T-helper 2 cell treated with Interferon-gamma antibody and Interleukin-4, amounts not matched to agents 100 ng/mL and 5 ng/mL, for 36 hours (primary cell): ENCODE measurements at regions not wholly inside any gene's neighbourhood (a gene's known extent, or its start where the extent isn't known, plus 50 kb on each side); places are given as distances from the start of the nearest gene placed in this dataset.
"Not testable (repeated sequence)": the region's sequence is repeated elsewhere in the genome, so short reads cannot be mapped to it uniquely, and the experiment has no call there.

Experiments used
- intact Hi-C: fragments of 100-400 bp; cut with micrococcal nuclease; formaldehyde crosslinking; loops from one replicate; pipeline ENCODE4 v1.15.1; 2023

DNA sequence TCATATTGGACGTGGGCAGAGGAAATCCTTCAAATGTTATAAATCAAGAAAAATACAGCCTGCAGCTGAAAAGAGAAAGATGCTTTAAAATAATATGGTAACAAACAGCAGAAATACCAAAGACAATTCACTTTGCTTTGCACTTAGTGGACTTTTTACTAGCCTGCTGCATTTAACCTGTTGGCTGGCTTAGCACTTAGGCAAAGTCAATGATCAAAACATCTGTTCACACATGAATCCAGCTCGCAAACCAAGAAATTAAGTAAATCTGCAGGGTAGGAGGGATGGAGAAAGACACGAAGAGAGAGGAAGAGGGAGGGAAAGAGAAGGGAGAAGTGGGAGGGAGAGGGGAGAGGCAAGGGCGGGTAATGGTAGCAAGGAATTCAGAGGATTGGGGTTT lies 103.6 kb upstream of the RAB4A start:
- intact Hi-C loops, result no loop called here

- intact Hi-C loops, result no loop called here
Observed at GRCh38 chr1:229169399-229169798, 101.5 kb upstream of the RAB4A start.

DNA sequence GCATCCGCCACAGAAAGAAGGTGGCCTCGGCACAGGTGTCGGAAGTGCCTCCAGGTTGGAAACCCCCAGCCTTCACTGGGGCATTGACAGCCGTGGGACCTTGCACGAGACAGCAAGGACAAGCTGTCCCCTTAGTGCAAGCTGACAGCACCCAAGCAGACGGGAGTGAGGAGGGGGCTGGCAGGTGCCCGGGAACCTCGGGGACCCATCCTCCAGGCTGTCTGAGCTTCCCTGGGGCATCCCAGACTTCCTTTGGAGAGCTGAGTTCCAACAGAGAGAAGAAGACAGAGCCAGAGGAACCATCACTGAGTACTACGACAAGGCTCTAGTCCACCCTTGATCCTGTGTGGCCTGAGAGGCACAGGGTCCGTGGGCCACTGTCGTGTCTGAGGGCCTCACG lies 100.6 kb upstream of the RAB4A start:
- intact Hi-C loops, result no loop called here

DNA sequence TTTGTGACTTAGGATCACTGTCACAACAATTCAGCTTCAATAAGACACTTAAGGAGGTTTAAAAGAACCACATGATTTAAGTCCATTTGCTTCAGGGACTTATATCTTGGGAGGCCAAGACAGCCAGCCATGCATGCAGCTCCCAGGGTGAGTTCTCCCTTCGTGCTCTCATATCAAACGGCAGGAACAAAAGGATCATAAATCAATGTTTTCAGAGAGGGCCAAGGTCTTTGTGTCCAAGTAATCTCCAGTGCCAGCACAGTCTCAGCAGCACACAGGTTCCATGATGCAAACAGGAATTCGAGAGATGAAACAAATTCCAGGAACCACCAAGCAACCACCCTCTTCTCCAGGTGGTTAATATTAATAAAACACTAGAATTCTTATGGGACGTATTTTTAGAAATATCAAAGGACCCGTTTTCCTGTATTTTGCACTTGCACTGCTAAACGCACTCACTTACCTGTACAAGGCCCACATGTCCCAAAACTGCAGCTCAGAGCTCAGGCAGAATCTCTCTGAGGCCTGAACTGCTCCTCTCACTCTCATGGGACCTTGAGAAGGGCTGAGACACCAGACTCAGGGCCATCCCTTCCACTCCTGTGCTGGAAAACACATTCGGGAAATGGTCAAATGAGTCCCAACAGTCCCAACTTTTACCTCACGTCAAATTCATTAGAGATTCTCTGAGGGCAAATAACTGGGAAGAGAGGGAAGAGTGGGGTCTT lies 100.0 kb upstream of the RAB4A start:
- intact Hi-C loops, result no loop called here

GRCh38 chr1:229171934-229172333 lies 99.0 kb upstream of the RAB4A start:
- intact Hi-C loops, result no loop called here

DNA sequence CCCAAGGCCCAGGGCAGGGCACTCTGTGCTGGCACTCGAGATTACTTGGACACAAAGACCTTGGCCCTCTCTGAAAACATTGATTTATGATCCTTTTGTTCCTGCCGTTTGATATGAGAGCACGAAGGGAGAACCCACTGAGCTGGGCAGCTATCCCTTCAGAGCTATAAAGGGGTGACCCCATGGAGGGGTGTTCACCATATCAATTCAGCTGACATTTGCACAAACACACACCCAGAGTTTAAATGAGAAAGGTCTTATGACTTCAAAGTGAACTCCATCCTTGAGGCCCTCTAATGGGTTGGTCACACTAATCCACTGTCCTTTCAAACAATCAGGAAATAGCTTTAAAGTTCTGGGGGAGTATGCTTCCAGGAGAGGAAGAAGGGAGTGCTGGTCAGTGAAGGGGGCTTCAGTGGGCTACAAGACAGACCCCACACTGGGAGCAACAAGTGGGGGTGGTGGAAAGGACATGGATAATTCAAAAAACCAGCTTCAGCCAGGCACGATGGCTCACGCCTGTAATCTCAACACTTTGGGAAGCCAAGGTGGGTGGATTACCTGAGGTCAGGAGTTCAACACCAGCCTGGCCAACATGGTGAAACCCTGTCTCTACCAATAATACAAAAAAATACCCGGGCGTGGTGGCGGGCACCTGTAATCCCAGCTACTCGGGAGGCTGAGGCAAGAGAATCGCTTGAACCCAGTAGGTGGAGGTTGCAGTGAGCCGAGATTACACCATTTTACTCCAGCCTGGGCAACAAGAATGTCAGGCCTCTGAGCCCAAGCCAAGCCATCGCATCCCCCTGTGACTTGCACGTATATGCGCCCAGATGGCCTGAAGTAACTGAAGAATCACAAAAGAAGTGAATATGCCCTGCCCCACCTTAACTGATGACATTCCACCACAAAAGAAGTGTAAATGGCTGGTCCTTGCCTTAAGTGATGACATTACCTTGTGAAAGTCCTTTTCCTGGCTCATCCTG lies 97.1 kb upstream of the RAB4A start:
- intact Hi-C loops, result not testable (repeated sequence)

DNA sequence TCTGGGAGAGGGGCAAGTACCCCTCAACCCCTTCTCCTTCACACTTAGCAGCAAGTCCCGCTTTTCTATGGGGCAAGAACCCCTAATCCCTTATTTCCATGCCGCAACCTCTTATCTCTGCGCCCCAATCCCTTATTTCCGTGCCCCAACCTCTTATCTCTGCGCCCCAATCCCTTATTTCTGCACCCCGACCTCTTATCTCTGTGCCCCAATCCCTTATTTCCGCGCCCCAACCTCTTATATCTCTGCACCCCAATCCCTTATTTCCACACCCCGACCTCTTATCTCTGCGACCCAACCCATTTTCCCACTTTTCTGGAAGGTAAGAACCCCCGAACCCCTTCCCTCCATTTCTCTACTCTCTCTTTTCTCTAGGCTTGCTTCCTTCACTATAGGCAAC lies 95.6 kb upstream of the RAB4A start:
- intact Hi-C loops, result not testable (repeated sequence)

DNA sequence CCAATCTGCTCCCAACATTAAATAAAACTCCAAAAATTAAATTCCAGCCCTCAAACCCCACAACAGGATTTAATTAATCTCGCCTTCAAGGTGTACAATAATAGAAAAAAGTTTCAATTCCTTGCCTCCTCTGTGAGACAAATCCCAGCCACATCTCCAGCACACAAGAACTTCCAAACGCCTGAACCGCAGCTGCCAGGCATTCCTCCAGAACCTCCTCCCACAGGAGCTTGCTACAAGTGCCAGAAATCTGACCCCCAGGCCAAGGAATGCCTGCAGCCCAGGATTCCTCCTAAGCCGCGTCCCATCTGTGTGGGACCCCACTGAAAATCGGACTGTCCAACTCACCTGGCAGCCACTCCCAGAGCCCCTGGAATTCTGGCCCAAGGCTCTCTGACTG lies 94.5 kb upstream of the RAB4A start:
- intact Hi-C loops, result not testable (repeated sequence)

GRCh38 chr1:229180161-229180560 lies 90.8 kb upstream of the RAB4A start:
- intact Hi-C loops, result no loop called here

DNA sequence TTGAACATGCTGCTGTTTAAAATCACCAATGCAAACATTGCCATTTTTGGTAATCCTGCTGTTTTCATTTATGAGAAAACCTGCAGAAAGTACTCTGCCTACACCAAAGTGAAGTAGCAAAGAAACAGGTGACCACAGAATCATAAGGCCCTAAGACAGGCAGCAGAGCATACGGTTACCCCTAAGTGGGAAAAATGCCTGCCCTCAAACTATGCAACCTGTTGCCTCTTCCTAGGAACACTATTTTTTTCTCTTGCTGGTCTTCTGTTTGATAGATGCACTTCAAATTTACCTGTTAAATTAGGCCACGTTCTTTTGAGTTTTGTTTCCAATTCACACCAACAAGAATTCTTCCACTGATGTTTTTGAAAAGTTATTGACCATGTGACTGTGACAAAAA lies 89.5 kb upstream of the RAB4A start:
- intact Hi-C loops, result no loop called here

DNA sequence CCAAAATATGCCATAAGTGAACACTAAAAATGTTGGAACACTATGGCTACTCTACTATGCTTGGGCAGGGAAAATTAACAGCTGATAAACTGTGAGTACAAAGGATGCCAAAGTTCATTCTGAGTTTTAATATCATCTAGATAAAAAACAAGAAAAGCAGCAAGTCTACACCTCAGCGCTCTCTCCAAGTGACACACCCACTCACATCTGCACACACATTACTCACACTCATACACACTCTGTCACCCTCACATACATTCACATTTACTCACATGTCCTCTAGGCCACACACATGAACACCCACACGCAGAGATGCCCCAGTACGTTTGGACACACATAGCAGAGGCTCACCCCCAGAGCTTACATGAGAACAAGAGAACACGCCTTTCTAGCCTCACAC lies 87.3 kb upstream of the RAB4A start:
- intact Hi-C loops, result no loop called here

DNA sequence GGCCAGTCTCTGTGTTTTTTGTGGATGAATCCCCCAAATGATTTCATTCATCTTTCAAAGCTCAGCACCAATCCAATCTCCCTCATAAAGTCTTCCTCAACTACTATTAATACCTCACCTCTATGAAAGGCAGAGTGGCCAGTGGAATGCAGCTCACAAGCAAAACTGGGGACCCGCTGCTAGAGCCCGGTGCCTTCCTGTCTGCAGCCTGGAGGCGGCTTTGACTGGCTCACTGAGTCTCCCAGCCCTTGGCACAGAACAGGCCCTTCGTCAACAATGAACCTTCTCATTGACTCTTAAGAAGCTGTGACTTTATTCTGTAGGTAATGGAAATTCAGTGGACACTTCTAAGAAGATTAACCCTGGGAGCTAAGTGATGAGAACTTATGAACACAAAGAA lies 86.8 kb upstream of the RAB4A start:
- intact Hi-C loops, result no loop called here

DNA sequence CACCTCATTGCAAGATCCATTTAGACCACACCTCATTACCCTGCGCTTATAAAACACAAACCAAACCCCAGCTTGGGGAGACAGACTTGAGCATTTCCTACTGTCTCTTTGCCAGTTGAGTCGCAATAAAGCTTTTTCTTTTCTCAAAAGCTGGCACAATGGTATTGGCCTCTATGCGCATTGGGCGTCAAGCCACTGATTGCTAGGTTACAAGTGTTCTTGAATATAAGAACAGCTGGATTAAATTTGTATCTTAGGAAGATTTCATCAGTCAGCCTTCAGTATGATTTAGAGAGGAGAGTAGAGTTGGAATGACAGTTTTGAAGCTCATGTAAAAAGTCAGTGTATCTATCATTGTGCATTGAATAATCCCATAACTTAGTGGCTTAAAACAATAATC lies 84.9 kb upstream of the RAB4A start:
- intact Hi-C loops, result no loop called here

DNA sequence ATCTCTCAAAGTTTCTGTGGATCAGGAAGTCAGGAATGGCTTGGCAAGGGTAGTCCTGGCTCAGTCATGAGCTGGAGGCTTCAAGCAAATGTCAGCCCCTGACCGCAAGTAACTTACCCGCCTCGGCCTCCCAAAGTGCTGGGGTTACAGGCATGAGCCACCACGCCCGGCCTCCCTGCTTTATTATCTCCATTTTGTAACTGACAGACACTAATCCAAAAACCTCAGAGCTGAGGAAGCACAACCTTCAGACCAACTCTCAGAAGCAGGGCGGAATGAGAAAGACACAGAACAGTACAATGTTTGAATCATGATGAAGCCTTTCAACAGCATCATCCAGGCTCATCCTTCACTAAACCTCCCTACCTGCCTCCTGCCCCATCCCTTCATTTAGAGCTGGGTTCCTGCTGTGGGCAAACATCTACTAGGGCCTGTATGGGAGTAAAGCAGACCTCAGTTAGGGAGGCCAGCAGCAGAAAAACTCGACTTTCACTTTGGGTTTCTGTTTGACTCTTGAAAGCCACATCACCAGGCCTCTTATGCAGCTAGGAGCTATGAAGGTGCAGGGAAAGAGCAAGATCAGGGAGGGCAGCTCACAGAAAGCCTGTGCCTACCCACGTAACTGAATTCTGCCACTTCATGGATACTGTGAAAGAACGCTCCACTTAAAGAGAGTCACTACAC lies 84.4 kb upstream of the RAB4A start:
- intact Hi-C loops, result no loop called here

GRCh38 chr1:229190057-229190575 lies 80.8 kb upstream of the RAB4A start:
- intact Hi-C loops, result no loop called here

DNA sequence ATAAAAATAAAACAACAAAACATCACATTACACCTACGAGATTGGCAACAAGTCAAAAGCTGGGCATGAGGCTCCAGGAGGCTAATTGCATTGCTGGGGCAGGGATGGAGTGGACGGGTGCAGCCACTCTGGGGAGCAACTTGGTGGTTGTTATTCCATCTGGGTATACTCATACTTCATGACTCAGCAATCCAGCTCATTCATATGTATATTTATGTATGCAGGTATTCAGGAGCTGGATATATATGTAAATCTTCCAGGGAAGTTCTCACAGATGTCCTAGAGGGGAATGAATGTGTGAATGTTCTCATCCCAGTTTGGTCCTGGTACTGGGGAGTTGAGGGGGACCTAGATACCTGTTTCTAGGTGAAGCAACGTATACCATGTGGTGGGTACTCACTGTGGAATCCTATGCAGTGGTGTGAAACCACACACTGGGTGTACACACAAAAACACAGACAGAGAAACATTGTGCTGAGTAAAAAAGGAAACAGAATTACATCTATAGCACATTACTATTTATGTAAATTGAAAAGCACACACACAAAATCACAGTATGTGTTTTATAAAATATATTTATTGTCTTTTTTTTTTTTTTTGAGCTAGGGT lies 79.7 kb upstream of the RAB4A start:
- intact Hi-C loops, result no loop called here

DNA sequence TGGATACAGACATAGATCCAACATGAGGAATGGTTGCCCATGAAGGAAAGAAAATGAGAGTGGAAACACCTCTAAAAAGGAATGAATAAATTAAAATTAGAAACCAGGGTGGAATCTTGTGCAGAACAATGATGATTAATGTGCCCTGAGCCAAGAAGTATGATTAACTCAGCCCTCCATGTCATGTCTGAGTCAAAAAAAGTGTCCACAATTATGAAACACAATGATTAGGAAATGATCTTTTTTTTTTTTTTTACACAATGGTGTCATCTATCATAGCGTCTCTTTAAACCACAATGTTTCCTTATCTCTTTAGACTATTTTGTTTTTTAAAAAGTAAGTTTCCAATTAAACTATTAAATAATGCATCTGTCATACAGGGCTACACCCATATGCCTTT lies 78.9 kb upstream of the RAB4A start:
- intact Hi-C loops, result no loop called here

DNA sequence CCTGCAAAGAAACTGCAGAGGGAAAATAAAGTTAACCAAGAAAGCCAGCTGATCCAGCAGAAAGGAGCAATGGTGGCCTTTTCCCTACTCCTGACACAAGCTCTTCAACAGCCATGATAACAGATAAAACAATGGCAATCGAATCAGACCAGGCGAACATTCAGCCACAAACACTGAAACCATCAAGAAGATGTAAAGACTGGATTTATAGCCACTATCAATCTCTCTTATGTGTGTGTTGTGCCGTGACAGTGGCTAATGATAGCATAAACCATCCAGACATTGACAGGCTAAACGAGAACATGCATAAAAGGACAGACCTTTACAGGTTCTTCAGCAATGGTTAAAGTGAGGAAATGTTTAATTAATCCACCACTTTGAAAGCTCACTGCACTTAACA lies 78.1 kb upstream of the RAB4A start:
- intact Hi-C loops, result no loop called here

DNA sequence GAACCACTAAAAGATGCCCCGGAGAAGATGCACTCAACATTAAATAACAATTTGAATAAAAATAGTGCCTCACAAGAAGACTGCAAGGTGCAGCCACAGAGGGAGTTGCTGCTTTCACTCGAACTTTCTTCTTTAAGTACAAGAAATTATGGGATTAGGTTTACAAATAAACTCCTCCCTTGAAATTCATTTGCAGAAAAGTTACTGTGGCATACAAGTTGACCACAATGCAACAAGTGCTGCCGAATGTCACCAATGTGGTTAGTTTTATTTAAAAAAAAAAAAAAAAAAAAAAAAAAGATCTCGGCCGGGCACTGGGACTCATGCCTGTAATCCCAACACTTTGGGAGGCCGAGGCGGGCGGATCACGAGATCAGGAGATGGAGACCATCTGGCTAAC lies 76.8 kb upstream of the RAB4A start:
- intact Hi-C loops, result no loop called here

DNA sequence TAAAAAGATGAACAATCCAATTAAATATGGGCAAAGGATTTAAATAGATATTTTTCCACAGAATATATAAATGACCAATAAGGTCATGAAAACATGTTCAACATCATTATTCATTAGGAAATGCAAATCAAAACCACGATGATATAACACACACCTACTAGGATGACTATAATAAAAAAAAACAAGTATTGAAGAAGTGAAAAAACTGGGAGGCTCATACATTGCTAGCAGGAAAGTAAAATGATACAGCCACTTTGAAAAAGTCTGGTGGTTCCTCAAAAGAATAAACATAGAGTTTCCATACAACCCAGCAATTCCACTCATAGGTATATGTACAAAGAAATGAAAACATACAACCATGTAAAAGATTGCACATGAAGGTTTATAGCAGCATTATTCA lies 75.7 kb upstream of the RAB4A start:
- intact Hi-C loops, result no loop called here
